Suppressor macrophage (primary cell): ENCODE measurements at regions not wholly inside any gene's neighbourhood (a gene's known extent, or its start where the extent isn't known, plus 50 kb on each side); places are given as distances from the start of the nearest gene placed in this dataset.
"Not testable (repeated sequence)": the region's sequence is repeated elsewhere in the genome, so short reads cannot be mapped to it uniquely, and the experiment has no call there.

ENCODE experiments used
- DNase-seq, 4 experiments: peaks; one replicate each; pipeline ENCODE4 v3.0.0-alpha.2; 2020 to 2022

- DNase-seq, result no peak
Observed at GRCh38 chr11:38710262-38710661, 2112.2 kb upstream of the RAG2 start.

DNA sequence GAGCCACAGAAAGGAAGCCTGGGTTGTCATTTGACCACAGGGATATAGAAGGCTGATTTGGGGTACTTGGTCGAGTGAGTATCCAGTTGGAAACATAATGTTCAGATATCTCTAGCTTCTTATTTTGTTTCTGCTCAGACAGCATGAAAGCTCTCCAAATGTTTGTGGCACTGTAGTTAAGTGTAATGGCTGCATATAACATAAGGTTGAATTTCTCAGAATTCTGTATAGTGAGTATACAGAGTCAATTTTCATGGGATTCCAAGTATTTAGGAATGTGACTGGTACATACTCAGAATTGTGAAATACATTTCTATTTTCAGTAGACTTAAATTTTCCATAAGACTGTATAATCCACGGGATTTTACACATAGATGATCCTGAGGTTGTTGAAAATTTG lies 2102.1 kb upstream of the RAG2 start:
- DNase-seq, result no peak

- DNase-seq, result no peak
Observed at GRCh38 chr11:38693306-38693705, 2095.3 kb upstream of the RAG2 start.

DNA sequence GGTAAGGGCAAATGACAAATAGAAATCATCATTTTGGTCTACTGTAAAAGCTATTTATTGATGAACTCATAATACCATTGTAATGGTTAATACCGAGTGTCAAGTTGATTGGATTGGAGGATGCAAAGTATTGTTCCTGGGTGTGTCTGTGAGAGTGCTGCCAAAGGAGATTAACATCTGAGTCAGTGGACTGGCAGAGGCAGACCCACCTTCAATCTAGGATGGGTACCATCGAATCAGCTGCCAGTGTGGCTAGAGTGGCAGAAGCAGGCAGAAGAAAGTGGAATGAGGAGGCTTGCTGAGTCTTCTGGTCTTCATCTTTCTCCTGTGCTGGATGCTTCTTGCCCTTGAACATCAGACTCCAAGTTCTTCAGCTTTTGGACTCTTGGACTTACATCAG lies 2092.2 kb upstream of the RAG2 start:
- not testable (repeated sequence) for DNase-seq

DNA sequence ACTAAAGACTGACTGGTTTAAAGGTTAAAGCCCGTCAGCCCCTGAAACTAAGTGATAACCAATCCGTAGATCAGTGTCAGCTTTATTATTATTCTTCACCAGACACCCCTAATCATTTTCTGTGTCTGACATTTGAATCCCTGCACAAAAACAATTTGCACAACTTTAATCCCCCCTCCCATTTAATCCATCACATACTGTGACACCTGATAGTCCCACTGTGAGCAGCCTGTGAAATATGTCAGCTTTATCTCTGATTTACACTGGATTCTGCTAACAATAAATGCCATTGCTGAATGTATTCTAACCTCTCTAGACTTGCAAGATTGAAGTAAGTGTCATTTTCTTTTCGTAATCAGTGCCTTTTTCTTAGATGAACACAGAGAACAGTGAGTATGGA lies 2089.0 kb upstream of the RAG2 start:
- no peak for DNase-seq

DNA sequence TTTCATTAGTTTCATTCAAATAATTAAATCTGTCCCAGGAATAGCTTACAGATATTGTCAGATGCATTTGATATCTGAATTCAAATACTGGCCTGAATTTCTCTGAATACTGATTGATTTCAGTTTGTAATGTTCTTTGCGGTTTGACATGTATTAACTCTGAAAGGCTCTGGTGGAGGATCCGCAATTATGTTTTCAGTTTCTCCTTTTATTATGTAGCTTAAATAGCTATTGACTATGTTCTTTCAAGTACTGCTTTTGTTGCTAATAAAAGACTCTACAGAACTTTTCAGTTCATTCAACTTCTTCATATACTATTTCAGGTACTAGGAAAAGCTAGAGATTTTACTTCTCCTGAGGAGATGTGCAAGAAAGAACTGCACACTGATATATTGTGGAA lies 2085.4 kb upstream of the RAG2 start:
- no peak for DNase-seq

DNA sequence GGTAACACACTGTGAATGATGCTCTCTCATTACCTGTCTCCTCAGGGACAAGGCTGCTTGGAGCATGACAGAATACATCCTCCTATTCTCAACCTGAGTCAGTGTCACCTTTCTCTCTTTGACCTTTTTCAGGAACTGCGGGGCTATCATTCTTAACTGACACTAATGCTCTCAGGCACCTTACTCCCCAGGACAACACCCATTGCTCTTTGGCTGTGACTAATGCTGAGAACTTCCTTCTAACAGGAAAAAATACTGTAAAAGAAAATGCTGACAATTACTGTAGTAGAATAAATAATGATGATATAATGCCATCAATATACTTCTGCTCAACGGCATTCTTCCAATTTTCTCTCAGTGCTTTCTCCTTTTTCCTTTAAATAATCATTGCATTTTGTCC lies 2082.7 kb upstream of the RAG2 start:
- DNase-seq, result no peak

DNA sequence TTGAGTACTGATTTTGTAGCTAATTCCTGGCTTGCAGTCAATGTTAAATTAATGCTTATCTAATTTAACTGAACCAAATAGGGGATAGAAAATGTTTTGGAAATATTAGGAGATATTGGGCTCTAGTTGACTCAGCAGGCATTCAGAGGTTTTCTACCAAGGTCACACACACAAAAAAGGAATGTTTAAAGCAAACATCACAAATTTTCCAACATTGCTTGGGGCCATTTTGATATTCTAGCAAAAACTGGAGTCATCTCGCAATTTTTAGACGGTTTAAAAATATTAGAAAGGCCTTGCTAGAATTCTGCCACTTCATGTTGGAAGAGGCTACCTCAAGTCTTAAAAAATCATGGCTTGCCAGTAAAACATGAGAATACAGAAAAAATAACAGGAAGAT lies 2082.1 kb upstream of the RAG2 start:
- DNase-seq, result no peak

- DNase-seq, result no peak
Observed at GRCh38 chr11:38672445-38672844, 2074.4 kb upstream of the RAG2 start.

DNA sequence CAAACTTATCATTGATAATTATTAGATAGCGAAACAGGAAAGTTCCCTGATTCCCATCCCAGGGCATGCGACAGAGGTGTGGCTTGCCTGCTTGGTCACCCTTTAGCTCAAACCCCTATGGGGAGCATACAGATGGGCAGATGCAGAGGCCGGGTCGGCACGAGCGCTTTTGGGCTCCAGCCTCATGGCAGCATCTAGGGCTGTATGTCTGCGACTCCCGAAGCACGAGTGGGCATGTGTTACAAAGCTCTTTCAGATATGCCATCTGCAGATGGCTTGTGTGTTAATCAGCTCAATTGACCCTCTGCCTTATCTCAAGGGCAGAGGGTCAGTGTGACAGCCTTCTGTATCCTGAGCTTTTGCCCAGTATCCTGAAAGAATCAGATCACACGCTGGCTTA lies 2069.3 kb upstream of the RAG2 start:
- DNase-seq, result no peak

DNA sequence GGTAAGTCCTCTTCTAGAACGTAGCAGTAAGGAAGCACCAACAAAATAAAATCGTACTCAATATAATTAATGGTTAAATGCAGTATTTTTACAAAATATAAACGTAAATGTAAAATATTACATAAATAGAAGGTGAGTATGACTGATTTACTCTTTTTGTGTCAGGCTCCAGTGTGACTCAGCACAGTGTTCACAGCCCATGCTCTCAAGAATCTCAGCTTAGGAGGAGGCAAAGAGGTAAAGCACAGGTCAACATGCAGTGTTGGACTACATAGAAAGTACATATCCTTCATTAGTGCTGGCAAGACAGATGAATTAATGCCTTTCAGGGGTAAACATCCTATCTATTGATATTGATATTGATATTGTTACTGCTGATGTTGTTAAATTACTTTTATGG lies 2050.6 kb upstream of the RAG2 start:
- DNase-seq, result no peak

- no peak for DNase-seq
Observed at GRCh38 chr11:38646382-38646781, 2048.3 kb upstream of the RAG2 start.

DNA sequence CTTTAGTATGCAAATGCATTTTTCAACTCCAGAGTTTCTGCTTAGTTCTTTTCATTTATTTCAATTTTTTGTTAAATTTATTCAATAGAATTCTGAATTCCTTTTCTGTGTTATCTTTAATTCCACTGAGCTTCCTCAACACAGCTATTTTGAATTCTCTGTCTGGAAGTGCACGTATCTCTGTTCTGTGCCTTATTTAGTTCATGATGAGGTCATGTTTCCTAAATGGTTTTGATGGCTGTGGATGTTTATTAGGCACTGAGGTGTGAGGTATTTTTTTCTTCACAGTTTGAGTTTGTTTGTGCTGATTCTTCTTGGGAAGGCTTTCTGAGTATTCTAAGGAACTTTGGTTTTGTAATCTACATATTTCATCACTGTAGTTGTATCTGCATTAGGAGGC lies 2042.8 kb upstream of the RAG2 start:
- DNase-seq, result no peak

DNA sequence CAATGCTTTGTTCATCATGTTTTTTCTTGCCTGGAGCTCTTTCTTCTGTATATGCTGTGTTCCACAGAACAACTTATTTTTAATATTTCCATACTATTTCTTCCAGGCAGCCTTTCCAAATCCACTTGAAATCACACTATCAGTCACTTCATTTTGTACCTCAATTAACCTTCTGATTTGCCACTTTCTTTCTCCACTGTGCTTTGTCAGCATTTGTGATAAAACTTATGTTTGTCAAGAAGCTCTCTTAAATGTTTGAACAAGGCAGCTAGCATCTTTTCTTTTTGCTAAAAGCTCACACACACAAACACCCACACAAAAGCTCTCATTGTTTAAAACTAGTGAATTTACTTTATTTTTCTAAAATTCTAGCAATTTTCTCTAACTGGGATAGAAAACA lies 2014.7 kb upstream of the RAG2 start:
- DNase-seq, result no peak

DNA sequence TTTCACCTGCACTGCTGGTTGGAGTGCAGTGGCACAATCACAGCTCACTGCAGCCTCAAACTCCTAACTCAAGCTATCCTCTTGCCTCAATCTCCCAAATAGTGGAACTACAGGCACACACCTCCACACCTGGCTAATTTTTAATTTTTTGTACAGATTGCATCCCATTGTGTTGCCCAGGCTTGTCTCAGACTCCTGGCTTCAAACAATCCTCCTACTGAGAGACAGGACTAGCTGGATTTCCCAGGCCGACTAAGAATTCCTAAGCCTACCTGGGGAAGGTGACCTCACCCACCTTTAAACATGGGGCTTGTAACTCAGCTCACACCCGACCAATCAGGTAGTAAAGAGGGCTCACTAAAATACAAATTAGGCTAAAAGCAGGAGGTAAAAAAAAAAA lies 2003.3 kb upstream of the RAG2 start:
- not testable (repeated sequence) for DNase-seq

GRCh38 chr11:38598418-38598817 lies 2000.4 kb upstream of the RAG2 start:
- DNase-seq, result no peak

GRCh38 chr11:38595359-38596016 lies 1997.5 kb upstream of the RAG2 start:
- not testable (repeated sequence) for DNase-seq

GRCh38 chr11:38594895-38595294 lies 1996.9 kb upstream of the RAG2 start:
- no peak for DNase-seq

DNA sequence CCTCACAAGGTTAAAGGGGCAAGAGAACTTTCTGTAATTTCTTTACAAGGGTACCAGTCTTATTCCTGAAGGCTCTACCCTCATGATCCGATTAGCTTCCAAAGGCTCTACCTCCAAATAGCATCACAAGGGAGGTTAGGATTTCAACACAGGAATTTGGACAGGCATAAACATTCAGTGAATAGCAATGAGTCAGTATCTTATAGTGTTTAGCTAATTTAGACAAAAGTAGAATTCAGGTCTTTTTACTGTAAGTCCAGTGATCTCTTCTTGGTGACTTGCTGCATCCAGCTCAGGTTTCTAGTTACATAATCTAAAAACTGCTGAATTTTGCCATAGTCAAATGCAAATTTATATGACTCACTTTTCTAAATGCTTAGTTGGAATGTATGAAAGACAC lies 1995.6 kb upstream of the RAG2 start:
- no peak for DNase-seq

- DNase-seq, result no peak
Observed at GRCh38 chr11:38582756-38583155, 1984.7 kb upstream of the RAG2 start.

- no peak for DNase-seq
Observed at GRCh38 chr11:38582151-38582550, 1984.1 kb upstream of the RAG2 start.

- no peak for DNase-seq
Observed at GRCh38 chr11:38577769-38578168, 1979.7 kb upstream of the RAG2 start.

DNA sequence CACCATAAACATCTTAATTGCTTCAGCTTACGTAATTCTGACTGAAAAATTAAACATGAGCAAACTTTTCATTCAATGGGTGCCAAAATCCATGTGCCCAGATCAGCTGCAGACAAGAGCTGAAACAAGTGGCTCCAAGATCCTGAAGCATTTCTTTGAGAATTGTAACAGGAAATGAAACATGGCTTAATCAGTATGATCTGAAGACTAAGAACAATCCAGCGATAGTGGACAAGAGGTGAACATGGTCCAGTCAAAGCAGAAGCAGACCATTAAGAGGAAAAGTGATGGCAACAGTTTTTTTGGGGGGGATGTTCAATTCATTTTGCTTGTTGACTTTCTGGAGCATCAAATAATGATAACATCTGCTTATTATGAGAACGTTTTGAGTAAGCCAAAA lies 1964.5 kb upstream of the RAG2 start:
- no peak for DNase-seq

DNA sequence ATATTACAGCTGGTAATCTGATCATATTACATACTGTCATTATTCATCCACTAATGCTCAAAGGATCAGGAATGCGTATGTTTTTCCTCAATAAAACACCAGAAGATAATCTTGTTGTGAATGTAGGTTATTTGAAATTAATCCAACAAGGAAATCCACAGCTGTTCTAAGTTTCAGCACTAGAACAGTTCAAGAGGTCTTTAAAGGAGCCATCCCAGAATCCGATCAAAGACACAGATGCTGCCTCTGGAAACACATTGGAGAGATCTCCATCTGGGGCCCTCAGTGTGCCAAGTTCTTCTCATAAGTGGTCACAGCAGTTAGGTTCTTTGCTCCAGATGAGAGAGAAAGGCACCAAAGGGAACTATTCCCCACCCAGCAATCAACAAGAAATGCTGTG lies 1955.1 kb upstream of the RAG2 start:
- DNase-seq, result no peak

- DNase-seq, result no peak
Observed at GRCh38 chr11:38547462-38547861, 1949.4 kb upstream of the RAG2 start.

- DNase-seq, result no peak
Observed at GRCh38 chr11:38543986-38544385, 1946.0 kb upstream of the RAG2 start.
